ENCODE measurements at regions not wholly inside any gene's neighbourhood (a gene's known extent, or its start where the extent isn't known, plus 50 kb on each side); places are given as distances from the start of the nearest gene placed in this dataset.

- TF ChIP-seq CTCF (IDR thresholded peaks at IDR 0.05): no peak
- TF ChIP-seq ZFX (IDR thresholded peaks at IDR 0.05; ENCODE audit: borderline replicate concordance): no peak
These were observed 151.3 kb upstream of the SLITRK3 start for GRCh38 chr3:165347526-165347925.

Data from 22Rv1 (cell line).